ENCODE measurements at regions not wholly inside any gene's neighbourhood (a gene's known extent, or its start where the extent isn't known, plus 50 kb on each side); places are given as distances from the start of the nearest gene placed in this dataset.

DNA sequence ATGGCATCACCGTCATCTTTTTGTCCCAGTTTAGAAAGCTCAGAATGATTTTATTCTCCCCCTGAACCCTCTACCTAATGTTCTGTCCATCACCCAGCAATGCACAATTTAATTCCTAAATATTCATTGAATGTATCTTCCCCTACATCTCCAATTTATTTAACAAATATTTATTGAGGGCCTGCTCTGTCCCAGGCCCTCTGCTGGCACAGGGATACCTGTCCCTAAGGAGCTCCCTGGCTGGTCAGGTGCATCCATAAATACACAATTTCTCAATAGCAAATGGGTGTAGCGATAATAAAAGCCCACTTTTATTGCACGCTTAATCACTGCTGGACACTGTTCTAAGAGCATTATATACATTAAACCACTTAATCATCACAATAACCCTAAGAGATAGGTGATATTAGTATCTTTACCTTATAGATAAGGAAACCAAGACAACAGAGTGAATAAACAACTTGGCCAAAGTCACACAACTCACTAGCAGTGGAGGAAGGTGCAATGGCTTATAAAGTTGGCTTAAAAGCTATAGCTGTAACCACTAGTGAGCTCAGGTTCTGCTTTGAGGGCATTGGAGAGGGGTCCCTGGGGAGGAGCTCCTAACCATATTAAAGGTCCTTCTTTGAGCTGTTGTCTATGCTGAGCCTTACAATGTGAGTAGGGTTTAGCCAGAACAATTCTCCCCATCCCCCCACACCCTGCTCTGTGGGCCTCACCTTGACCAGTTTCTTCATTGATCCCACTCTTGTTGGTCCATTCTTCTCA is 126.3 kb upstream of the JUN start:
- DNase-seq, result no peak

DNA sequence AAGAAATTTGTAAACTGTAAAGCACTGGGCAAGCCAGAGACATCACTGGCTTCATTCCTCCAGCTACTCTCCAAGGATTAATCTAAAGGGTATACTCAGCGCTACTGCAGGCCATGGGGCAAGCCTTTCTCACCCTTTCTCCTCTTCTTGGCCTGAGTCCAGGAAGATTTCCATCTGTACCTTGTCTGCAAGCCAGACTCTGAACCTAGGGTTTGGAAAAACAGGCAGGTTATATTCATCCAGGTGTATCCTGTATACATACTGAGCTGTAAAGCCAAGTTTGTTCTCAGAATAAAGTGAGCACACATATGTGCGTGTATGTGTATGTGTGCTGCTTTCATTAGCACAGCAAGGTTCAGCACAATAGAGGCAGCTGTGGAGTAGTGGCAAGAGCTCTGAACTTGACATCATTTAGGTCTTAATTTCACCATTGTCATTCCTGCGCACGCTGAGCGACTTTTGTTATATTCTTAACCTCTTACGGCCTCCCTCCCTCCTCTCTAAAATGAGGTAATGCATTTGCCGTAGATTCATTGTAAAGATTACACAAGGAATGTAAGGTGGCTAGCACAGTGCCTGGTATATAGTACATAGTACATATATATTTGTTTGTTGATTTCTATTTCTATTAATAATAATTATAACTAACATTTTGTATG is 128.1 kb upstream of the JUN start:
- no peak for DNase-seq

DNA sequence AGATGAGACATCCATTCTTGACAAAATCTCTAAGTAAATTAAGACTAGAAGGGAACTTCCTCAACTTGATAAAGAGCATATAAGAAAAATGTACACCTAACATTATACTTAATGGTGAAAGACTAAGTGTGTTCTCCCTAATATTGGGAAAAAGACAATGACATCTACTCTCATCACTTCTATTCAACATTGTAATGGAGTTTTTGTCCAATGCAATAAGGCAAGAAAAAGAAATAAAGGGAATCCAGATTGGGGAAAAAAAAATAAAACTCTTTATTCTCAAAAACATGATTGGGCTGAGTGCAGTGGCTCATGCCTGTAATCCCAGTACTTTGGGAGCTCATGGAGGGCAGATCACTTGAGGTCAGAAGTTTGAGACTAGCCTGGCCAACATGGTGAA is 131.1 kb upstream of the JUN start:
- no peak for DNase-seq

DNA sequence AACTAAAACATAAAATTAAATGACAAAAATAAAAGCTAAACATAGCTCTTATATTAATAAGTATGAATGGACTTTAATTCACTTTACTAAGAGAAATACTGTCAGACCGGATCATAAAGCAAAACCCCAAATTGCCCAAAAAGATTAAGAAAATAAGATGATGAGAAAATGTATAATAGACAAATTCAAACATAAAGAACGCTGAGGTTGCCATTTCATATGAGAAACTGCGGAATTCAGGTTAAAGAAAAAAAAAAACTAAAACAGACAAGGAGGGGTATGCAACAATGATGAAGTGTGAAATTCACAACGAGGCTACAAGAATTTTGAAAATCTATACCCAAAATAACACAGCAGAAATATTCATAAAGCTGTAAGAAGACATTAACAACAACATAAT is 133.6 kb upstream of the JUN start:
- DNase-seq, result no peak

DNA sequence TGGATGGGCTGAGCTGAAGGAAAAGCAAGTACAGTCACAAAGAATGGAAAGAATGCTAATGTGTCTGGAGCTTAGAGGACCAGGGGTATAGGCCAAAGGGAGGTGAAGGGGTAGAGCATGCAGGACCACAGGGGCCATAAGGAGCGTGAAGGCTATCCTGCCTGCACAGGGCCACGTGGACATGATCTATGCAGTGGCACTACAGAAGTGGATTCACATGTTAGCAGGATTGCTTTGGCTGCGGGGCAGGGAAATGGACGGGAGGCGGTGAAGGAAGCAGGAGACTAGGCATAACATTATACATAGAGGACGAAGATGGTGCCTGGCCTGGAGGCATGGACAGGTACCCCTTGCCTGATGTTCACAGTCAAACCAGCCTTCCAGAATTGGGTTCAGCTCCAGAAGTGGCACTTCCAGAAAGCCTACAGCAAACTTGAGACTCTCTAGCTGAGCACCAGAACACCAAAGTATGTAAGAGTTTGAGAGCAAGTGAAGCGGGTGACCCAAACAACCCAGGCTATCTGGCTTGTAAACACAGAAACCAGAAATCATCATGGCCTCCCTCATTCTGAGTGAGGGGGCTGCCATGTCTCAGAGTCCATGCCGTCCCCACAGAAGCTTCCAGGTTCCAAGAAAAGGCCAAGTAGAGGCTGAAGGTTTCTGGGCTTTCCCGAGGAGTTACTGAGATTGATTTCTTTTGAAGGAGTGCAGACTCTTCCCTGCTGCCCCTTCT is 135.5 kb upstream of the JUN start:
- DNase-seq, result peak in 1 of 56 donors; percentile 36

DNA sequence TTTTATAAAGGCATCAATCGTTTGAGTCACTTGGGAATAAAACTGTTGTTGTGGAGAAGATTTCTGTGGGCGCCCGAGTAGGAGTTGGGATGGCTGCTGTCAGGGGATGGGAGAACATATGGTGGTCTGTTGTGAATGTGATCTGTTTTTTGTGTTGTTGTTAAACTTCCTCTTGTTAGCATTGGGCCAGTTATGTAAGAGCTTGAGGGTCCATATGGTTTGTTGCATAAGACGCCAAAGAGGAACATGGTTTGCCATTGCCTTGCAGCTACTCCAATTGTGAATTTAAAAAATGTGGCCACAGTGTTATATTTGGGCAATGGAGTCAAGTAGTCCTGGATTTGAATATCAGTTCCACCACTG is 136.1 kb upstream of the JUN start:
- DNase-seq, result peak in 9 of 56 donors; percentile 4 to 62 (median 38)

DNA sequence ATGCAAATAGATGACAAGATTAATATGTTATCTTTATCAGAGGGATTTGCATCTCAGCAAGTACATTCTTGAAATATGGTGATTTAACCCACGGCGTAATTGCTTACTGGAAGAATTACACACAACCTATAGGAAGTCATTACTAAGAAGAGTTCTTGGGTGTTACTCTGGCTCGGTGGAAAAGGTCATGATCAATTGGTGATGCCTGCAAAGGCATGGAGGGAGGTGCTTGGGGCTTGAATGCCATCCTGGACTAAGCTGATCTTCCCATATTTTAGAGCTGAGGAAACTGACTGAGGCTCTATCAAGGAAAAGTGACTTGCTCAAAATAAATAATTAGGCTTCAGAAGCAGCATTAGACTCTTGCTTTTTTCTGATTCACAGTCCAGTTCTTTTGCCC is 137.5 kb upstream of the JUN start:
- no peak for DNase-seq

DNA sequence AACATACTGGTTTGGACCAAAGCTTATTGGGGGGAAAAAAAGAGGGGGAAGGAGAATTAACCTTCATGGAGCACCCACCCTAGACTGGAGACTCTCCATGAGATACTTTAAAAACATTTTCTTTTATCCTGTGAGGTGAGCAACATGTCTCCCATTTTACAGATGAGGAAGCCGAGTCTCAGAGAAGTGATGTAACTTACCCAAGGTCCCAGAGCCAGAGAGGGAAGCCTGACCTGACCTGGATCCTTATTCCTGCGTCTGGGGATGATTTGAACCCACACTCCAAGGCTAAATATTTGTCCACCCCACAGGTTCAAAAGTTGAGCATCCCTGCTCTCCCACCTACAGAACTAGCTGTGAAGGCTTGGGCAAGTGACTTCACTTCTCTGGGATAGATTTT is 137.9 kb upstream of the JUN start:
- no peak for DNase-seq

DNA sequence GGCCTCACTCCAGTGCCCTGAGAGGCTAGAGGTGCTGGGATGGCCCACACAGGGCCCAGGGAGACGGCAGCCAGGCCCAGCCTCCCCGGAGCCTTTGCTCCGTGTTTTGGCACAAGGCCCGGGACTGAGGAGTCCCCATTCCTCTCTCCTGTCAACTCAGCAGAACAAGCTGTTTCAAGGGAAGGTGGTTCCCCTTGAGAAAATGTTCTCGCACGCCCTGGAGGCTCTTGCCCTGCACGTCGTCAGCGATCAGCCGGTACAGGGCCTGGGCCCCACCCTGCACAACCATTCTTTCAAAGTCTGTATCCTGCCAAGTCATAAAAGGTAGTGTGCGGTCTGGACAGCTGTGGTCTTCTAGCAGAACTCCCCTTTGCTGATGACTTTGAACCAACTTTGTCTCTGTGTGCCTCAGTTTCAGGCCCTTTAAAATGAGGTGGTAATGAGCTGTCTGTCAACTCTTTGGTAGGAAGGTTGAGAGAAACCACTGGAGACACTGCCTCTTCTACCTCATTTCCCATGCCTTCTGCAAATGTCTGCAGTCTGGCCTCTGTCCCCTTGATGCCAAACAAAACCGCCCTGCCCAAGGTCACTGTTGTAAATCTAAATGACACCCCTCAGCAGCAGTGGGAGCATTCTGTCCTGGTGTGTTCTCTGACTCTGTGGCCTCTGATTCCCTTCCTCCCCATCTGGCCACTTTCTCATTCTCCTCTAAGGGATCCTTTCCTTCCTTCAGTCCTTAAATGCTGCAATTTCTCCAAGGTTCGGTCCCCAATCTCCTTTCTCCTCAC is 138.6 kb upstream of the JUN start:
- DNase-seq, result peak in 6 of 56 donors; percentile 6 to 29 (median 13)

DNA sequence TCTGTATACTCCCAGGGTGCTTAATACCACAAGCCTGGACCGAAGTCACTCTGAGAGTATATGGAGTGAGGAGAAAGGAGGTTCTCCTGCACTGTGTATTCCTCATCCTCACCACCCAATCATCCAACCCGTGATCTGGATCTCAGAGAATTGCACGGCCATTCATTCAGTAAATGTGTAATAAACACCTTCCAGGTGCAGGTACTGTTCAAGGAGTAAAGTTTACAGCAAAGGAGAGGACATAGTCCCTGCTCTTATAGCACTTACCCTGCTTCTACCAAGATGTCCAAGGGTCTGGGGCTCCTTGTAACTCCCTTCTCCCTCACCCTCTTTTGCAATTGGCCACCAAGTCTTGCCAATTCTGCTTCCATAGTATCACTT is 139.2 kb upstream of the JUN start:
- DNase-seq, result no peak

DNA sequence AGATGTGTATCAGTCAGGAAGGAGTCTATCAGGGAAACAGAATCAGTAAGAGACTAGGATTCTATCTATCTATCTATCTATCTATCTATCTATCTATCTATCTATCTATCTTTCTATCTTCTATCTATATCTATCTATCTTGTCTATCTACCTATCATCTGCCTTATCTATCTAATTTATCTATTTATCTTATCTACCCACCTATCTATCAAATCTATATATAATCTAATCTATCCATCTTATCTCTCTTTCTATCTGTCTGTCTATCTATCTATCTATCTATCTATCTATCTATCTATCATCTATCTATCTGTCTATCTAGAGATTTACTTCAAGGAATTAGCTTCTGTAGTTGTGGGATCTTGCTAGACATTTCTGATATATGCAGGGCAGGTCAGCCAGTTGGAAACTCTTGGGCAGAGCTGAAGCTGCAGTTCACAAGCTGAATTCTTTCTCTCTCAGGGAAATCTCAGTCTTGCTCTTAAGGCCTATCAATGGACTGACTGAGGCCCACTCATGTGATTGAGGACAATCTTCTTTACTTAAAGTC is 140.2 kb upstream of the JUN start:
- no peak for DNase-seq

DNA sequence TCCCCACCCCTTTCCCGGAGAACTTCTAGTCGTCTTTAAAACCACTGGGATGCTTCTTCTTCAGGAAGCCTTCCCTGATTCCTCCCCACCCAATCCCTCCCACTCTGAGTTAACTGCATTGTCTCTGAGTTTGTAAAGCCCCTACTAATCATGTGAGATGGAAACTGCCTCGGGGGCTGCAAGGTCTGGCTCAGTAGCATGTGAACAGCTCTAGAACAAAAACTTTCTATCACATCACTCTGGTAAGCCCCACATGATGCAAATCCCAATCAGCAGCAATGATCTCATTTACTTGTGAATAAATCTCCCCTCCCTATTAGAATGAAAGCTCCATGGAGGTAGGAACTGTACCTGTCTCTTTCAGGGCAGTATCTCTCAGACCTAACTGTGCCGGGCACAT is 141.0 kb upstream of the JUN start:
- DNase-seq, result no peak

DNA sequence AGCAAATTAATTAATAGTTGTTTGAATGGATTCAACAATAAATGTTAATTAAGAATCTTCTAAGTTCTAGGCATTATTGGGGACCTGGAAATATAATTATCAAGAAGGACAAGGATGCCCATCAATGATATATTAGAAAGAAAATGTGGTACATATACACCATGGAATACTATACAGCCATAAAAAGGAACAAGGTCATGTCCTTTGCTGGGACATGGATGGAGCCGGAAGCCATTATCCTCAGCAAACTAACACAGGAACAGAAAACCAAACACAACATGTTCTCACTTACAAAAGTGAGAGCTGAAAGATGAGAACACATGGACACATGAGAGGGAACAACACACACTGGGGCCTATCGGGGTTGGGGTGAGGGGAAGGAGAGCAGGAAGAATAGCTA is 141.4 kb upstream of the JUN start:
- no peak for DNase-seq

DNA sequence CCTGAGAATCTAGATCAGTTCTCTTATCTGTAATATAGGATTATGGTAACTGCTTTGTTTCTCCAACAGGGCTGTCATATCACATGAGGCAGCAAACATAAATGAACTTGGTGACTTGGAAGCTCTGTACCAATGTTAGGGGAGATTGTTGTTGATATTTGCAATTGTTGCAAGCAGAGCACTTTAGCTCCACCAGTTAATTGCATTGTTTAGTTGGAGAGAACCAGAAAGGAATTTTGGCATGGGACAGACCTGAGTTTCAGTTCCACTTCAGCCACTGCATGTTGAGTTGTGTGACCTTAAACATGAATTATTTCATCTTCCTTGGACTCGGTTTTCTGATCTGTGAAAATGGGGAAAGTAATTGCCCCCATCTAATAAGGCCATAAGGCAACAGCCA is 142.3 kb upstream of the JUN start:
- no peak for DNase-seq

DNA sequence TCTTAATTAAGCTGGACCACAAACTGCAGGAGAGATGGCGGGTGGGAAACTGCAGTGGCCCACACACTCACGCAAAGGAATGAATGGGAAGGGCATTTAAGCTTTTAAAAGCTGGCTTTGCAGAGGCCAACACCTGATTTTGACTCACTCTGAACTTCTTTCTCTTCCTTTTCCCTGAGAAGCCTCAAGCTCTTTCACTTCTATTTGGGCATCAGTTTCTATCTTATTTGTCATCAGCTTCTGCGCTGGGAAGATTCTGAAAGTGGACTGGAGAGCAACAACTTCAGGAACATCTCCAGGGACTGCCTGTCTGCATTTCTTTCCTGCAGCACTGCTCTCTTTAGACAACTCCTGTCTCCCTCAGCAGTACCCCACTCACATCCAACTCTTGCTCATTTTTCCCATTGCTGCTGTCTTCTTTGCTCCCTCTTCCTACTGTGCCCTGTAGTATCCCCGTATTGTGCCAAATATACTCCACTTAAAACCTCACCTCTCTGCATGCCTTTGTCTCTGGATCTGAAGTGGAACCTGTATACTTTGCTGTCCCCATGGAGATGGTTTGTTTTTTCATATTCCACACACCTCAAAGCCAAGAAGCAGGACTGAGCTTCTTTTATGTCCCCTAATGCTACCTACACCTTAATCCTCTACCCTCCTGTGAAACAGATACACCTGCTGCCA is 143.3 kb upstream of the JUN start:
- no peak for DNase-seq

DNA sequence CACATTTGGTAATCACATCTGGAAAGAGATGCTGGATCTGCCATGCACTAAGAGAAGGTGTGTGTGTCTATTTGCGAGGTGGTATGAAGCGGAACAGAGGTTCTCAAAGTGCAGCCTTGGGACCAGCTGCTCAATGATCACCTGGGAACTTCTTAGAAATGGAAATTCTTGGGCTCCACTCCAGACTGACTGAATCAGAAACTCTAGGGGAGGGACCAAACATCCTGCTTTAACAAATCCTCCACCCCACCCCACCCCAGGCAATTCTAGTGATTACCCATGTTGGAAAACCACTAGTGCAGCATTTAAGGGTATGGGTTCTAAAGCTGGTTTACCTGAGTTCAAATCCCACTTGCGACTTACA is 143.9 kb upstream of the JUN start:
- DNase-seq, result no peak

DNA sequence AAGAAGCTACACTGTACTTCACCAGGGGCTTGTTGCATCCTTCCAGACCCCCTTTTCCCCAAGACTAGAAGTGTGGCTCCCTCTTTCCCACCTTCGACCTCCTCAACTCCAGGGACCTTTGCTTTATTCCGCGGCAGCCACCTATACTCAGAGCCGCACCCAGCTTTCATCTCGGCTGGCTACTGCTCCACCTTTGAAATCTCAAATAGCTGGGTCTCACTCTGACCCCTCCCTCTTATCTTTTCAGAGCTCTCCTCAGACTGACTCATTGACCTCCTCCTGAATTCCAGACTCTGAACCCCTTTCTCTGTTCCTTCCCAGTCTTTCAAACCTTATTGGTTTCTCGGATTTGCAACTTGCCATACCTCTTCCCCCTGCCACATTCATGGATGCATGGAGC is 144.7 kb upstream of the JUN start:
- no peak for DNase-seq

DNA sequence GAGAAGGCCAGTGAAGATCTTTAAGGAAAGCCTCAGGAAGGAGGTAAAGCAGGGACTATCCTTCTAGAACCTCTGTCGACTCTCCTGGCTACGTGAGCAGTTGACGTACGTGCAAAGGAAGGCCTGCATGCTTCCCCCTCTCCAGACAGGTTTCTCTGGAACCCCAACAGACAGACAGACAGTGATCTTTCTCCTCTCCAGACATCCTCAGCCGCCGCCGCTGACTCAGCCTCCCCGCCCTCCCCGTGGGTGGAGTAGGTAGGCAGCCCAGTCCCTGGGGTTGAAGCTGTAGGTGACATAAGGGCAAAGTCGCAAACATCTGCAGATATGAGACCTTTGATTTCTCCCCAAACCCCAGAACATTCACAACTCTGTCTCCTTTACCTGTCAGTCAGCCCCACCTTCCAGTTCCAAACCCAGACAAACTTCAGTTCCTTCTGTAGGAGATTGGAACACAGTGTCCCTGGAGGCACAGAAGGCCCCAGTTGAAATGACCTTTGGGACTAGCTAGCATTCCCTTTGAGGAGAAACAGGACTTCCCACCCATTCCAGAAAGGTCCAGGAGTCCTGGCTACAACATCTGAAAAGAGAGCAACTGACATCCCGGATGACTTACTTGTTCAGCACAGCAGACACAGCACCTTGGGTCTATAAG is 146.0 kb upstream of the JUN start:
- DNase-seq, result no peak

DNA sequence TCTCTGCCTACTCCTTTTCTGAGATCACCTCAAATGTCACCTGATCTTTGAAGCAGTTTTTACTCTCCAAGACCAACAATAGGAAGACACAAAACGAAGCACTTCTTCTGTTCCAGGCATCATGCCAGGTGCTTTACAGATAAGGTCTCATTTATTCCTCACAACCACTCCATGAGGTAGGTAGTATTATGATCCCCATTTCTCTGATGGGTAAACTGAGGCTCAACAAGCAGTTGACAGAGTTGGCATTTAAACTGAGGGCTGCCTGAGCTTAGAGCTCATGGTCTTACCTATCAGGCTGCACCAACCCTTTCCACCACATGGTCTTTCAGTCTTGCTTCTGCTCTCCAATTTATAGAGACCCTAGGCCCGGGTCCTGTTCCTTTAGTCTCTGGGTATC is 147.2 kb upstream of the JUN start:
- DNase-seq, result no peak

DNA sequence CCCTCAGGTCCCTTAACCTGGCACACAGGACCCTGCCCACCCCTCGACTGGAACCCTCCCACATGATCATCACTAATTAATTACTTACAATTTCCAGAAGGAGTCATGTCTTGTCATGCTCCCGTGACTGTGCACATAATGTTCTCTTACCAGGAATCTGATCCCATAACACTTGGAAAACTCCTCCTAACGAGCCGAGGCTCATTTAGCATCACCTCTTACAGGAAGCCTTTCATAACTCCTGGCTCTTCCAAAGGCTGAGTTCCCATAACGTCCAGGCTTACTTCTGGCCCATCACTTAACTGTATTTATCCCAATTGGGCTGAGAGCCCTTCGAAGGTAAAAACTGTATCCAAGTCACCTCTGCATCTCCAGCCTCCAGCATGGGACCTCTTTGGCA is 147.9 kb upstream of the JUN start:
- no peak for DNase-seq

All from amygdala (tissue), 56 donors.